ENCODE measurements at regions not wholly inside any gene's neighbourhood (a gene's known extent, or its start where the extent isn't known, plus 50 kb on each side); places are given as distances from the start of the nearest gene placed in this dataset.

GRCh38 chr3:30986551-30986950 is 92.1 kb upstream of the GADL1 start:
- no peak for TF ChIP-seq CTCF (IDR thresholded peaks at IDR 0.05)
- no peak for TF ChIP-seq POLR2A (IDR thresholded peaks at IDR 0.05)
- no peak for TF ChIP-seq POLR2AphosphoS5 (IDR thresholded peaks at IDR 0.05)

Data from stomach (tissue), 4 donors.